ENCODE measurements at regions not wholly inside any gene's neighbourhood (a gene's known extent, or its start where the extent isn't known, plus 50 kb on each side); places are given as distances from the start of the nearest gene placed in this dataset.

- Histone ChIP-seq H3K4me3 (ENCODE audit: low read depth, low read length) (no peak overlapping the region), H3K36me3 (ENCODE audit: control insufficient read depth, insufficient read depth, low read length) (no peaks in the 10 kb centered on the region), H3K27me3 (replicated peaks; ENCODE audit: control insufficient read depth, insufficient read depth, low read length) (no peaks in the 10 kb centered on the region), H3K4me1 (no peaks in the 10 kb centered on the region), H3K9me3 (no peaks in the 10 kb centered on the region)
- POLR2A ChIA-PET = interaction anchor here (0.7 kb wide), 1 partner anchor 24 kb away, joined by 3 read pairs; no protein-coding TSS in a partner anchor
- no peaks in the 10 kb centered on the region for H3K4me1 Mint-ChIP-seq (ENCODE audit: low read depth, unreplicated experiment)
- H3K36me3 Mint-ChIP-seq (ENCODE audit: insufficient read depth, unreplicated experiment) = no peaks in the 10 kb centered on the region
- H3K27ac Mint-ChIP-seq (ENCODE audit: unreplicated experiment) = no peak overlapping the region
- peaks cover 10% of the 10 kb centered on the region for H3K9me3 Mint-ChIP-seq (ENCODE audit: unreplicated experiment)
- CTCF ChIA-PET = no interaction called here
- no peak overlapping the region for H3K4me3 Mint-ChIP-seq (ENCODE audit: unreplicated experiment)
- no TSS peak for BruUV-seq (replicated peaks)
- intact Hi-C loops (cut with micrococcal nuclease; ENCODE audit: unreplicated experiment) = no loop called here
- H3K27me3 Mint-ChIP-seq (ENCODE audit: insufficient read depth, unreplicated experiment) = no peaks in the 10 kb centered on the region
- DNase-seq = no peak
- TF ChIP-seq, protein P1, sequence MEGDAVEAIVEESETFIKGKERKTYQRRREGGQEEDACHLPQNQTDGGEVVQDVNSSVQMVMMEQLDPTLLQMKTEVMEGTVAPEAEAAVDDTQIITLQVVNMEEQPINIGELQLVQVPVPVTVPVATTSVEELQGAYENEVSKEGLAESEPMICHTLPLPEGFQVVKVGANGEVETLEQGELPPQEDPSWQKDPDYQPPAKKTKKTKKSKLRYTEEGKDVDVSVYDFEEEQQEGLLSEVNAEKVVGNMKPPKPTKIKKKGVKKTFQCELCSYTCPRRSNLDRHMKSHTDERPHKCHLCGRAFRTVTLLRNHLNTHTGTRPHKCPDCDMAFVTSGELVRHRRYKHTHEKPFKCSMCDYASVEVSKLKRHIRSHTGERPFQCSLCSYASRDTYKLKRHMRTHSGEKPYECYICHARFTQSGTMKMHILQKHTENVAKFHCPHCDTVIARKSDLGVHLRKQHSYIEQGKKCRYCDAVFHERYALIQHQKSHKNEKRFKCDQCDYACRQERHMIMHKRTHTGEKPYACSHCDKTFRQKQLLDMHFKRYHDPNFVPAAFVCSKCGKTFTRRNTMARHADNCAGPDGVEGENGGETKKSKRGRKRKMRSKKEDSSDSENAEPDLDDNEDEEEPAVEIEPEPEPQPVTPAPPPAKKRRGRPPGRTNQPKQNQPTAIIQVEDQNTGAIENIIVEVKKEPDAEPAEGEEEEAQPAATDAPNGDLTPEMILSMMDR (IDR thresholded peaks at IDR 0.05; ENCODE audit: insufficient read depth in 1 of 2, low read depth in 1 of 2, low read length in 1 of 2, severe bottlenecking in 1 of 2, unreplicated experiment in 1 of 2) = no peak
Measured at GRCh38 chr5:97449172-97449571, 266.1 kb upstream of the RIOK2 start.

DNA sequence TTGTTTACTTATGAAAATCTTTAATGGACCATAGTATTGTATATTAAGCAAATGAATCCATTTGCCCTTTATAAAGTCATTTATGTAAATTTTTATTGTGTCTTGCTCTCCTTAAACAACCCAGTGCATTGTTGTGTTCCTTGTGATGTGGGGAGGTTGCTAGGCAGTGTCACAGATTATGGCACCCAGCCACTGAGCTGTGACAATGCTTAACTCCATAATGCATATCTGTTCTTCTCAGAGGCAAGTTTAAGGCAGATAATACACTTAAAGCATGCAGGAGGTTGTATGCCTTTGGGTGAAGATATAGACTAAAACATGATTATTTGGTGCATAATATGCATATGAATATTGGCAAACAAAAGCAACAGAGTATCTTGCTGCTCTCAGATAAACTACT is 269.6 kb upstream of the RIOK2 start:
- Histone ChIP-seq H3K4me1 (no peaks in the 10 kb centered on the region), H3K9me3 (no peaks in the 10 kb centered on the region), H3K4me3 (ENCODE audit: low read depth, low read length) (no peak overlapping the region), H3K36me3 (ENCODE audit: control insufficient read depth, insufficient read depth, low read length) (no peaks in the 10 kb centered on the region), H3K27me3 (replicated peaks; ENCODE audit: control insufficient read depth, insufficient read depth, low read length) (no peaks in the 10 kb centered on the region)
- ChIA-PET POLR2A (no interaction called here), CTCF (interaction anchor here (1.0 kb wide), 1 partner anchor 81 kb away, joined by 3 read pairs; no protein-coding TSS in a partner anchor)
- no TSS peak for BruUV-seq (replicated peaks)
- Mint-ChIP-seq H3K9me3 (ENCODE audit: unreplicated experiment) (no peaks in the 10 kb centered on the region), H3K36me3 (ENCODE audit: insufficient read depth, unreplicated experiment) (no peaks in the 10 kb centered on the region), H3K4me3 (ENCODE audit: unreplicated experiment) (no peak overlapping the region), H3K4me1 (ENCODE audit: low read depth, unreplicated experiment) (no peaks in the 10 kb centered on the region), H3K27ac (ENCODE audit: unreplicated experiment) (no peak overlapping the region), H3K27me3 (ENCODE audit: insufficient read depth, unreplicated experiment) (no peaks in the 10 kb centered on the region)
- TF ChIP-seq, protein P1 (IDR thresholded peaks at IDR 0.05; ENCODE audit: insufficient read depth in 1 of 2, low read depth in 1 of 2, low read length in 1 of 2, severe bottlenecking in 1 of 2, unreplicated experiment in 1 of 2) = no peak
- DNase-seq = no peak
- intact Hi-C loops (cut with micrococcal nuclease; ENCODE audit: unreplicated experiment) = no loop called here

DNA sequence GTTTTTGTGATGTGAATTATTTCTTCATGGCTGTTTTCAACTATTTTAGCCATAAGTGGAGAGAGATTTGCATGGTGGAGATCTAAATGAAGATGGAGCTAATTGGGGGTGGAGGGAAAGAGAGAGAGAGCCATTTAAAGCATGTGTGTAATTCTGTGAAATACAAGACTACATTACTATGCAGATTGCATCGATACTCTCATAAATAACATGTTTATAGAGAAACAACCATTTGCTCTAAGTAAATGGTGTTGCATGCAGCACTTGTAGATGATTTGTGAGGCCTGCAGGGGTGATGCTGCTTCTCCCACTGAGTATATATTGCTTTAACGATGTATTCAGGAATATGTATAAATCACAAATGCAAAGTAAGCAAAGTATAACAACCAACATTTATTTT is 270.2 kb upstream of the RIOK2 start:
- ChIA-PET CTCF (interaction anchor here (1.0 kb wide), 1 partner anchor 81 kb away, joined by 3 read pairs; no protein-coding TSS in a partner anchor), POLR2A (no interaction called here)
- intact Hi-C loops (cut with micrococcal nuclease; ENCODE audit: unreplicated experiment) = no loop called here
- no peaks in the 10 kb centered on the region for H3K4me1 ChIP-seq
- no peak for DNase-seq
- TF ChIP-seq, protein P1 (IDR thresholded peaks at IDR 0.05; ENCODE audit: insufficient read depth in 1 of 2, low read depth in 1 of 2, low read length in 1 of 2, severe bottlenecking in 1 of 2, unreplicated experiment in 1 of 2) = no peak
- H3K4me3 ChIP-seq (ENCODE audit: low read depth, low read length) = no peak overlapping the region
- H3K9me3 ChIP-seq = no peaks in the 10 kb centered on the region
- no peaks in the 10 kb centered on the region for H3K27me3 ChIP-seq (replicated peaks; ENCODE audit: control insufficient read depth, insufficient read depth, low read length)
- H3K36me3 ChIP-seq (ENCODE audit: control insufficient read depth, insufficient read depth, low read length) = no peaks in the 10 kb centered on the region
- no peaks in the 10 kb centered on the region for H3K27me3 Mint-ChIP-seq (ENCODE audit: insufficient read depth, unreplicated experiment)
- no peaks in the 10 kb centered on the region for H3K4me1 Mint-ChIP-seq (ENCODE audit: low read depth, unreplicated experiment)
- BruUV-seq (replicated peaks) = no TSS peak
- no peaks in the 10 kb centered on the region for H3K9me3 Mint-ChIP-seq (ENCODE audit: unreplicated experiment)
- no peak overlapping the region for H3K27ac Mint-ChIP-seq (ENCODE audit: unreplicated experiment)
- H3K36me3 Mint-ChIP-seq (ENCODE audit: insufficient read depth, unreplicated experiment) = no peaks in the 10 kb centered on the region
- H3K4me3 Mint-ChIP-seq (ENCODE audit: unreplicated experiment) = no peak overlapping the region
